HEK293 (cell line): ENCODE measurements at regions not wholly inside any gene's neighbourhood (a gene's known extent, or its start where the extent isn't known, plus 50 kb on each side); places are given as distances from the start of the nearest gene placed in this dataset.

Experiments
- EGR2 ChIP-seq: fragments of 450-650 bp; formaldehyde crosslinking; IDR thresholded peaks from 2 replicates; pipeline ENCODE4 v1.5.1; 2016; ENCODE audit warnings: low read depth, missing biosample characterization, missing genetic modification characterization
- HOXA7 ChIP-seq: sonication (generic); formaldehyde crosslinking; IDR thresholded peaks from 2 replicates; pipeline ENCODE4 v1.8.1; 2022; ENCODE audit warnings: missing genetic modification reagents, borderline replicate concordance
- SALL2 ChIP-seq: fragments of 450-650 bp; formaldehyde crosslinking; IDR thresholded peaks from 2 replicates; pipeline ENCODE4 v1.5.0; 2017; ENCODE audit warnings: missing biosample characterization, mild to moderate bottlenecking, missing genetic modification characterization, borderline replicate concordance
- ZBTB20 ChIP-seq: fragments of 450-650 bp; formaldehyde crosslinking; IDR thresholded peaks from 2 replicates; pipeline ENCODE4 v1.5.1; 2016; ENCODE audit warnings: missing biosample characterization, missing genetic modification characterization
- ZBTB8A ChIP-seq: fragments of 450-650 bp; formaldehyde crosslinking; IDR thresholded peaks from 2 replicates; pipeline ENCODE4 v1.5.1; 2016; ENCODE audit warnings: missing biosample characterization, missing genetic modification characterization
- ZFHX2 ChIP-seq: fragments of 450-650 bp; formaldehyde crosslinking; conservative IDR thresholded peaks from 2 replicates; pipeline ENCODE4 v1.5.1; 2016; ENCODE audit warnings: missing biosample characterization, missing genetic modification characterization
- ZFP37 ChIP-seq: fragments of 450-650 bp; formaldehyde crosslinking; IDR thresholded peaks from 2 replicates; pipeline ENCODE4 v1.5.1; 2016; ENCODE audit warnings: missing biosample characterization, missing genetic modification characterization
- ZNF18 ChIP-seq: fragments of 450-650 bp; formaldehyde crosslinking; IDR thresholded peaks from 2 replicates; pipeline ENCODE4 v1.5.1; 2016; ENCODE audit warnings: missing biosample characterization, missing genetic modification characterization
- ZNF362 ChIP-seq: fragments of 450-650 bp; formaldehyde crosslinking; IDR thresholded peaks from 2 replicates; pipeline ENCODE4 v1.5.1; 2016; ENCODE audit warnings: missing biosample characterization, missing genetic modification characterization
- ZNF768 ChIP-seq: fragments of 450-650 bp; formaldehyde crosslinking; IDR thresholded peaks from 2 replicates; pipeline ENCODE4 v1.5.1; 2018; ENCODE audit warnings: missing biosample characterization, mild to moderate bottlenecking, missing genetic modification characterization
- TF ChIP-seq, protein P1 (sequence below): fragments of 450-650 bp; formaldehyde crosslinking; IDR thresholded peaks from 2 replicates; pipeline ENCODE4 v1.5.1; 2016; ENCODE audit warnings: missing biosample characterization, missing genetic modification characterization
- TF ChIP-seq, protein P2 (sequence below): sonication (generic); formaldehyde crosslinking; IDR thresholded peaks from 2 replicates; pipeline ENCODE4 v1.8.1; 2022; ENCODE audit warnings: mild to moderate bottlenecking, moderate library complexity, missing genetic modification reagents
- TF ChIP-seq, protein P3 (sequence below): fragments of 450-650 bp; IDR thresholded peaks from 2 replicates; pipeline ENCODE4 v1.5.1; 2018; ENCODE audit warnings: missing biosample characterization, missing genetic modification characterization

DNA sequence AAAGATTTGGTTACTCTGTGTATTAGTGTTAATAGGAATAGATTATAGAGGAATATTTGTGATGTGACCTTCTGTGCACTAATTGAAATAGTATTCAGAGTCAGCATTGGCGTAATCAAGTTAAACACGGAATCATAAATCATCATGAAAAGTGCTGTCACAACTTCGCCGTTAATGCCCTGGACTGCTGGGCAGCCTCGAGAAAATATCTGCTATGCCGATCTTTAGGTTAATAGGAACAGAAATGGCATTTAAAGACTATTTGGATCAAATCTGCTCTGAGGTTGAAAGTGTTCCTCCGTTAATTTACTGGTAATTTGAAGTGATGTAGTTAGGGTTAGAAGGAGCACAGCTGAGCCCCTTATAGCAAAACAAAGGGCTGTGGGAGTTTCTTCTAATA is 219.0 kb downstream of the MZT1 start:
- TF ChIP-seq, protein P1, sequence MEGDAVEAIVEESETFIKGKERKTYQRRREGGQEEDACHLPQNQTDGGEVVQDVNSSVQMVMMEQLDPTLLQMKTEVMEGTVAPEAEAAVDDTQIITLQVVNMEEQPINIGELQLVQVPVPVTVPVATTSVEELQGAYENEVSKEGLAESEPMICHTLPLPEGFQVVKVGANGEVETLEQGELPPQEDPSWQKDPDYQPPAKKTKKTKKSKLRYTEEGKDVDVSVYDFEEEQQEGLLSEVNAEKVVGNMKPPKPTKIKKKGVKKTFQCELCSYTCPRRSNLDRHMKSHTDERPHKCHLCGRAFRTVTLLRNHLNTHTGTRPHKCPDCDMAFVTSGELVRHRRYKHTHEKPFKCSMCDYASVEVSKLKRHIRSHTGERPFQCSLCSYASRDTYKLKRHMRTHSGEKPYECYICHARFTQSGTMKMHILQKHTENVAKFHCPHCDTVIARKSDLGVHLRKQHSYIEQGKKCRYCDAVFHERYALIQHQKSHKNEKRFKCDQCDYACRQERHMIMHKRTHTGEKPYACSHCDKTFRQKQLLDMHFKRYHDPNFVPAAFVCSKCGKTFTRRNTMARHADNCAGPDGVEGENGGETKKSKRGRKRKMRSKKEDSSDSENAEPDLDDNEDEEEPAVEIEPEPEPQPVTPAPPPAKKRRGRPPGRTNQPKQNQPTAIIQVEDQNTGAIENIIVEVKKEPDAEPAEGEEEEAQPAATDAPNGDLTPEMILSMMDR (tag by site-specific recombination): no peak
- TF ChIP-seq EGR2 (tag by site-specific recombination) (no peak), ZNF768 (tag by site-specific recombination) (no peak), ZFP37 (tag by site-specific recombination) (no peak), SALL2 (tag by site-specific recombination) (no peak), ZBTB20 (tag by site-specific recombination) (no peak), ZBTB8A (no peak), ZNF18 (tag by site-specific recombination) (no peak), HOXA7 (no peak), ZFHX2 (tag by site-specific recombination) (no peak), ZNF362 (tag by site-specific recombination) (no peak)
- TF ChIP-seq, protein P2, sequence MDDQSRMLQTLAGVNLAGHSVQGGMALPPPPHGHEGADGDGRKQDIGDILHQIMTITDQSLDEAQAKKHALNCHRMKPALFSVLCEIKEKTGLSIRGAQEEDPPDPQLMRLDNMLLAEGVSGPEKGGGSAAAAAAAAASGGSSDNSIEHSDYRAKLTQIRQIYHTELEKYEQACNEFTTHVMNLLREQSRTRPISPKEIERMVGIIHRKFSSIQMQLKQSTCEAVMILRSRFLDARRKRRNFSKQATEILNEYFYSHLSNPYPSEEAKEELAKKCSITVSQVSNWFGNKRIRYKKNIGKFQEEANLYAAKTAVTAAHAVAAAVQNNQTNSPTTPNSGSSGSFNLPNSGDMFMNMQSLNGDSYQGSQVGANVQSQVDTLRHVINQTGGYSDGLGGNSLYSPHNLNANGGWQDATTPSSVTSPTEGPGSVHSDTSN (CRISPR knock-in tag): no peak
- TF ChIP-seq, protein P3, sequence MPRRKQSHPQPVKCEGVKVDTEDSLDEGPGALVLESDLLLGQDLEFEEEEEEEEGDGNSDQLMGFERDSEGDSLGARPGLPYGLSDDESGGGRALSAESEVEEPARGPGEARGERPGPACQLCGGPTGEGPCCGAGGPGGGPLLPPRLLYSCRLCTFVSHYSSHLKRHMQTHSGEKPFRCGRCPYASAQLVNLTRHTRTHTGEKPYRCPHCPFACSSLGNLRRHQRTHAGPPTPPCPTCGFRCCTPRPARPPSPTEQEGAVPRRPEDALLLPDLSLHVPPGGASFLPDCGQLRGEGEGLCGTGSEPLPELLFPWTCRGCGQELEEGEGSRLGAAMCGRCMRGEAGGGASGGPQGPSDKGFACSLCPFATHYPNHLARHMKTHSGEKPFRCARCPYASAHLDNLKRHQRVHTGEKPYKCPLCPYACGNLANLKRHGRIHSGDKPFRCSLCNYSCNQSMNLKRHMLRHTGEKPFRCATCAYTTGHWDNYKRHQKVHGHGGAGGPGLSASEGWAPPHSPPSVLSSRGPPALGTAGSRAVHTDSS (tag by site-specific recombination): no peak
